Sigmoid colon (tissue), 6 donors: ENCODE measurements at regions not wholly inside any gene's neighbourhood (a gene's known extent, or its start where the extent isn't known, plus 50 kb on each side); places are given as distances from the start of the nearest gene placed in this dataset.
A peak's percentile ranks its signal among the peaks of the same experiment; 100 is the strongest.

Experiments used
- DNase-seq: peaks from one replicate; pipeline ENCODE4 v3.0.0-alpha.2; 2019
- H3K27ac ChIP-seq, 4 donors: fragments of 200-600 bp; sonication (generic); one replicate each; pipeline ENCODE4 v1.5.1; 2016 to 2019; ENCODE audit warnings: mild to moderate bottlenecking in 1 of 4
- H3K27me3 ChIP-seq, 3 donors: fragments of 200-600 bp; sonication (generic); one replicate each; pipeline ENCODE4 v1.5.1; 2019; ENCODE audit warnings: mild to moderate bottlenecking in 1 of 3
- H3K36me3 ChIP-seq, 4 donors: fragments of 200-600 bp; sonication (generic); one replicate each; pipeline ENCODE4 v1.5.1; 2016 to 2019
- H3K4me1 ChIP-seq, 4 donors: fragments of 200-600 bp; sonication (generic); one replicate each; pipeline ENCODE4 v1.5.1; 2017 to 2019
- H3K4me3 ChIP-seq, 4 donors: fragments of 200-600 bp; sonication (generic); one replicate each; pipeline ENCODE4 v1.5.1; 2017 to 2019; ENCODE audit warnings: mild to moderate bottlenecking in 2 of 4, moderate library complexity in 1 of 4
- H3K9me3 ChIP-seq, 4 donors: fragments of 200-600 bp in 3 of 4; sonication (generic) in 3 of 4; one replicate each; pipeline versions ENCODE4 v1.5.1 to v1.6.1; 2013 to 2019
- EP300 ChIP-seq, 4 donors: sonication (generic); formaldehyde crosslinking; IDR thresholded peaks; one replicate each; pipeline ENCODE4 v1.6.1; 2017; ENCODE audit warnings: antibody characterized with exemption in 4 of 4
- POLR2A ChIP-seq, 2 donors: fragments of 450-650 bp; IDR thresholded peaks; one replicate each; pipeline ENCODE4 v1.6.1; 2016; ENCODE audit warnings: antibody characterized with exemption in 2 of 2, mild to moderate bottlenecking in 2 of 2, moderate library complexity in 2 of 2
- POLR2AphosphoS5 ChIP-seq, 4 donors: sonication (generic); formaldehyde crosslinking; IDR thresholded peaks; one replicate each; pipeline ENCODE4 v1.6.1; 2017; ENCODE audit warnings: antibody characterized with exemption in 4 of 4
- WGBS, 2 donors: extraction: QIAGEN DNeasy Blood & Tissue Kit; methylation state at CpG; one replicate each; pipeline ENCODE4 v1.1.7; 2013; 5-methylcytosine and 5-hydroxymethylcytosine counted together
- intact Hi-C: fragments of 100-400 bp; cut with DNase I; formaldehyde crosslinking; loops from one replicate; pipeline ENCODE4 v1.15.1; 2023
- TF ChIP-seq, protein P1 (sequence below), 4 experiments: fragments of 450-650 bp in 3 of 4; fragments of 200-600 bp in 1 of 4; IDR thresholded peaks; one replicate each; pipeline ENCODE4 v1.5.1; 2016 to 2019; ENCODE audit warnings: antibody characterized with exemption in 4 of 4, mild to moderate bottlenecking in 3 of 4, moderate library complexity in 2 of 4
- donor health status: healthy with polysubstance abuse.
- donor health status: healthy.

DNA sequence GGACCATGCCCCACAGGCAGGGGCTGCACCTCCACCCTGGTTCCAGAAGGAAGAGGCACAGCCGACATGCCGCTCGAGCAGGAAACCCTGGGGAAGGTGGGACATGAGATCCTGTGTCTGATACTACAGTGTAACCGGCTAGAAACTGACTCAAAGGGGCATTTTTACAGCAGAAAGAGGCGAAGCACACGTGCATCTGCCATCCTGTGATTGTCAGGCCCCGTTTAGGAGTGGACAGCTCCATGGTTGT is 62.7 kb downstream of the SIK1 start:
- DNase-seq: no peak
- Histone ChIP-seq H3K4me1 (peaks cover 0 to 23% (median 18%) of the 10 kb centered on the region in 4 donors), H3K4me3 (no peak overlapping the region), H3K36me3 (no peaks in the 10 kb centered on the region), H3K9me3 (no peaks in the 10 kb centered on the region), H3K27me3 (no peaks in the 10 kb centered on the region), H3K27ac (no peak overlapping the region)
- no peak for TF ChIP-seq POLR2AphosphoS5 (IDR thresholded peaks at IDR 0.05)
- no peak for TF ChIP-seq EP300 (IDR thresholded peaks at IDR 0.05)
- TF ChIP-seq, protein P1, sequence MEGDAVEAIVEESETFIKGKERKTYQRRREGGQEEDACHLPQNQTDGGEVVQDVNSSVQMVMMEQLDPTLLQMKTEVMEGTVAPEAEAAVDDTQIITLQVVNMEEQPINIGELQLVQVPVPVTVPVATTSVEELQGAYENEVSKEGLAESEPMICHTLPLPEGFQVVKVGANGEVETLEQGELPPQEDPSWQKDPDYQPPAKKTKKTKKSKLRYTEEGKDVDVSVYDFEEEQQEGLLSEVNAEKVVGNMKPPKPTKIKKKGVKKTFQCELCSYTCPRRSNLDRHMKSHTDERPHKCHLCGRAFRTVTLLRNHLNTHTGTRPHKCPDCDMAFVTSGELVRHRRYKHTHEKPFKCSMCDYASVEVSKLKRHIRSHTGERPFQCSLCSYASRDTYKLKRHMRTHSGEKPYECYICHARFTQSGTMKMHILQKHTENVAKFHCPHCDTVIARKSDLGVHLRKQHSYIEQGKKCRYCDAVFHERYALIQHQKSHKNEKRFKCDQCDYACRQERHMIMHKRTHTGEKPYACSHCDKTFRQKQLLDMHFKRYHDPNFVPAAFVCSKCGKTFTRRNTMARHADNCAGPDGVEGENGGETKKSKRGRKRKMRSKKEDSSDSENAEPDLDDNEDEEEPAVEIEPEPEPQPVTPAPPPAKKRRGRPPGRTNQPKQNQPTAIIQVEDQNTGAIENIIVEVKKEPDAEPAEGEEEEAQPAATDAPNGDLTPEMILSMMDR (IDR thresholded peaks at IDR 0.05): no peak
- no peak for TF ChIP-seq POLR2A (IDR thresholded peaks at IDR 0.05)
- WGBS, 2 donors: 92 to 93% methylated on average over 7 of the region's 7 CpGs
- intact Hi-C loops: no loop called here

DNA sequence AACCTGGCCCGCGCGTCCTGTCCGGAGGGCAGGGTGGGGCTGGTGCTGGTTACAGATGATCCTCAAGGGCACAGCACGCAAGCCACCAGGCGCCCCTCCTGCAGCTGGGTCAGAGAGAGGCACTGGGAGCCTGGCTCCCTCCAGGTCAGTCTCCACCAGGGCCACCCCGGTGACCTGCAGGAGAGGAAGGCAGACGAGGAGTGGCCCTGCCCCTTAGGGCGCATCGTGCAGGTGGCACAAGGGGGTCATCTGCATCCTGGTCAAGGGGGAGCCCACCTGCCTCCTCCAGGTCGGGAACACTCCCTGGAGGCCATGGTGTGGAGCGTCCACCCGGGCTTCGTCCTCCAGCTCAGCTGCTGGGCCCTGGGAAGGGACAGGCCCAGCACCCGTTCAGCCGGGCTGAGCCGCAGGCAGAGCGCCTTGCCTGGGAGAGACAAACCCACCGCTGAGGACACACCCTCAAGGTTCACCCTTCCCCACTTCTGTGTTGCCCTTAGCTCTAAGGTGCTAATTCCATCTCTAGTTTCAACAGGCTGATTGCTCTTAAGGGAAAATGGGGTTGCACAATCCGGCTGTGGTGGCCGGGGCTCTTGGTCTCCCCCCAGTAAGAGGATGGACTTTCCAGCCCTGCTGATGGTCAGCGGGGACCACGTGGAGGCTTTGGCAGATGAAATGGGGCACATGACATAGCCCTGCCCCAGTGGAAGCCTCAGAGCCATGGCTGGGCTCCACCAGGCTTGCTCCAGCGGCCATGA is 63.2 kb downstream of the SIK1 start:
- 91 to 95% methylated on average over 24 of the region's 24 CpGs for WGBS, 2 donors
- Histone ChIP-seq H3K9me3 (no peaks in the 10 kb centered on the region), H3K27ac (no peak overlapping the region), H3K36me3 (no peaks in the 10 kb centered on the region), H3K4me3 (no peak overlapping the region), H3K27me3 (no peaks in the 10 kb centered on the region), H3K4me1 (peaks cover 0 to 23% (median 18%) of the 10 kb centered on the region in 4 donors)
- TF ChIP-seq EP300 (IDR thresholded peaks at IDR 0.05): no peak
- TF ChIP-seq POLR2A (IDR thresholded peaks at IDR 0.05): no peak
- no peak for TF ChIP-seq POLR2AphosphoS5 (IDR thresholded peaks at IDR 0.05)
- TF ChIP-seq, protein P1 (IDR thresholded peaks at IDR 0.05): no peak
- no peak for DNase-seq
- intact Hi-C loops: no loop called here

DNA sequence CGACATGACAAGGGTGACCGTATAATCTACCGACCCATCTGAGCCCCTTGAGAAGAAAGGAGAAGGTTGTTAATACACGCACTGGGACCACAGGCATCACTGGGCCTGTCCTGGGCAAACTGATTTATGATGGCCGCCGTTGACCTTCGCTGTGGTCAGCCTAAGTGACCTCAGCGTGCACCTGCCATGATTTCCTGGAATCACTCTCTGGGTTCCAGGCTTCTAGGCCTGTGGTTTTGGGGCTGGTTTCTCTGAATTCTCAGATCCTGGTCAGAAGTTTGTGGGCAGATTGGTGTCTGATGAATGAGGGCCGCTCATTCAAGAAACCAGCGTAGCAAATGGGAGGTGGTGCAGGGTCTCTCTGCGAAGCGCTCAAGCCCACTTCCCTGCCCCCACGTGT is 64.0 kb downstream of the SIK1 start:
- H3K4me3 ChIP-seq: no peak overlapping the region
- H3K9me3 ChIP-seq: no peaks in the 10 kb centered on the region
- H3K36me3 ChIP-seq: no peaks in the 10 kb centered on the region
- DNase-seq: no peak
- intact Hi-C loops: no loop called here
- H3K27ac ChIP-seq: peak overlapping the region; percentile 57 to 90 (median 86)
- no peaks in the 10 kb centered on the region for H3K27me3 ChIP-seq
- H3K4me1 ChIP-seq: peaks cover 0 to 23% (median 18%) of the 10 kb centered on the region in 4 donors
- TF ChIP-seq EP300 (IDR thresholded peaks at IDR 0.05): no peak
- TF ChIP-seq POLR2A (IDR thresholded peaks at IDR 0.05): no peak
- no peak for TF ChIP-seq POLR2AphosphoS5 (IDR thresholded peaks at IDR 0.05)
- TF ChIP-seq, protein P1 (IDR thresholded peaks at IDR 0.05): no peak
- WGBS, 2 donors: 82 to 85% methylated on average over 13 of the region's 13 CpGs

DNA sequence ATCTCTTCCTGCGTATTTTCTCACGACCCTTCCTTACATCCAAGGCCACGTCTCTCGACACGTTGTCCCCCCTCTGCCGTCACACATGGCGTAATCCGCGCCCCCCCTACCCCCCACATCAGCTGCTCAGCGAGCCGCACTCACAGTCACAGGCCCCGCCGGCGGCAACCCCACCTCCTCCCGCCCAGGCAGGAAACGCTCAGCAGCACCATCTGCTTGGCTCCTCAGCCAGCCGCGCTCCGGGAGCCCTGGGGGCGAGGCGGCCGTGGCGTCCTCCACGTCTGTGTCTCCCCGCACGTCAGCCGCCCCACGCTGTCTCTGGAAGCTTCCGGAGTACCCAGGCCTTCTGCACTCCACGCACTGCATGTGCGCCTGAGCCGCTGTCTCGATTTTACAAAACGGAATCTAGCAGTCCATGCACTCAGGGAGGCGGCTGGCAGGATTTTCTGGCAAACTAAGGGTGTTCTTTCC is 64.6 kb downstream of the SIK1 start:
- no peaks in the 10 kb centered on the region for H3K27me3 ChIP-seq
- peaks cover 0 to 23% (median 18%) of the 10 kb centered on the region in 4 donors for H3K4me1 ChIP-seq
- peak overlapping the region in 3 of 4 donors; percentile 28 to 39 (median 32) for H3K4me3 ChIP-seq
- peak; percentile 86 for DNase-seq
- H3K36me3 ChIP-seq: no peaks in the 10 kb centered on the region
- peak overlapping the region; percentile 57 to 90 (median 86) for H3K27ac ChIP-seq
- H3K9me3 ChIP-seq: no peaks in the 10 kb centered on the region
- intact Hi-C loops: no loop called here
- TF ChIP-seq EP300 (IDR thresholded peaks at IDR 0.05): peak in 2 of 4 donors; percentile 15 to 32
- TF ChIP-seq, protein P1 (IDR thresholded peaks at IDR 0.05): no peak
- TF ChIP-seq POLR2AphosphoS5 (IDR thresholded peaks at IDR 0.05): peak; percentile 28 to 70 (median 42)
- TF ChIP-seq POLR2A (IDR thresholded peaks at IDR 0.05): no peak
- 23 to 65% methylated on average over 35 of the region's 35 CpGs for WGBS, 2 donors
